Neural crest cell (in vitro differentiated cells): ENCODE measurements at regions not wholly inside any gene's neighbourhood (a gene's known extent, or its start where the extent isn't known, plus 50 kb on each side); places are given as distances from the start of the nearest gene placed in this dataset.

Source experiments
- DNase-seq: peaks from one replicate; pipeline ENCODE4 v3.0.0; 2021; ENCODE audit warnings: low read depth, mixed read lengths, low spot score
- H3K27ac Mint-ChIP-seq: one replicate; pipeline ENCODE4 v1.8.0; 2021; ENCODE audit warnings: mild to moderate bottlenecking, mixed read lengths; ENCODE audit not compliant: unreplicated experiment
- H3K27me3 Mint-ChIP-seq: 2 replicates; pipeline ENCODE4 v1.8.0; 2021; ENCODE audit warnings: low read depth, mild to moderate bottlenecking, mixed read lengths
- H3K36me3 Mint-ChIP-seq: 2 replicates; pipeline ENCODE4 v1.8.0; 2021; ENCODE audit warnings: low read depth, mild to moderate bottlenecking, mixed read lengths
- H3K4me1 Mint-ChIP-seq: 2 replicates; pipeline ENCODE4 v1.8.0; 2021; ENCODE audit warnings: mixed read lengths
- H3K4me3 Mint-ChIP-seq: one replicate; pipeline ENCODE4 v1.8.0; 2021; ENCODE audit warnings: mild to moderate bottlenecking, mixed read lengths
- H3K9me3 Mint-ChIP-seq: 2 replicates; pipeline ENCODE4 v1.8.0; 2021; ENCODE audit warnings: mixed read lengths
- CTCF ChIP-seq: fragments of 200-600 bp; sonication (generic); conservative IDR thresholded peaks from 2 replicates; pipeline ENCODE4 v1.5.0; 2021; ENCODE audit warnings: antibody characterized with exemption, mild to moderate bottlenecking

- Mint-ChIP-seq H3K4me1 (no peaks in the 10 kb centered on the region), H3K36me3 (no peaks in the 10 kb centered on the region), H3K27ac (no peak overlapping the region), H3K27me3 (peaks cover 10% of the 10 kb centered on the region), H3K4me3 (no peak overlapping the region), H3K9me3 (peaks cover 4% of the 10 kb centered on the region)
- DNase-seq: no peak
- no peak for TF ChIP-seq CTCF
These were observed 210.5 kb upstream of the TLE3 start for GRCh38 chr15:70308011-70308734.

GRCh38 chr15:70306582-70306981, 208.9 kb upstream of the TLE3 start:
- no peak overlapping the region for H3K4me3 Mint-ChIP-seq
- peaks cover 10% of the 10 kb centered on the region for H3K27me3 Mint-ChIP-seq
- peaks cover 4% of the 10 kb centered on the region for H3K9me3 Mint-ChIP-seq
- no peaks in the 10 kb centered on the region for H3K4me1 Mint-ChIP-seq
- no peak for TF ChIP-seq CTCF
- H3K27ac Mint-ChIP-seq: no peak overlapping the region
- DNase-seq: no peak
- H3K36me3 Mint-ChIP-seq: no peaks in the 10 kb centered on the region

GRCh38 chr15:70306081-70306480, 208.4 kb upstream of the TLE3 start:
- H3K4me1 Mint-ChIP-seq: no peaks in the 10 kb centered on the region
- peaks cover 4% of the 10 kb centered on the region for H3K9me3 Mint-ChIP-seq
- H3K27ac Mint-ChIP-seq: no peak overlapping the region
- H3K36me3 Mint-ChIP-seq: no peaks in the 10 kb centered on the region
- no peak overlapping the region for H3K4me3 Mint-ChIP-seq
- no peak for TF ChIP-seq CTCF
- peaks cover 8% of the 10 kb centered on the region for H3K27me3 Mint-ChIP-seq
- DNase-seq: no peak

GRCh38 chr15:70303981-70304380, 206.3 kb upstream of the TLE3 start:
- Mint-ChIP-seq H3K4me1 (no peaks in the 10 kb centered on the region), H3K9me3 (peaks cover 4% of the 10 kb centered on the region), H3K27ac (no peak overlapping the region), H3K27me3 (peaks cover 5% of the 10 kb centered on the region), H3K4me3 (no peak overlapping the region), H3K36me3 (no peaks in the 10 kb centered on the region)
- no peak for TF ChIP-seq CTCF
- DNase-seq: no peak

GRCh38 chr15:70302360-70302759, 204.6 kb upstream of the TLE3 start:
- H3K36me3 Mint-ChIP-seq: no peaks in the 10 kb centered on the region
- no peak overlapping the region for H3K4me3 Mint-ChIP-seq
- peaks cover 4% of the 10 kb centered on the region for H3K9me3 Mint-ChIP-seq
- H3K27me3 Mint-ChIP-seq: no peaks in the 10 kb centered on the region
- no peak overlapping the region for H3K27ac Mint-ChIP-seq
- TF ChIP-seq CTCF: no peak
- H3K4me1 Mint-ChIP-seq: no peaks in the 10 kb centered on the region
- DNase-seq: no peak
